ENCODE measurements at regions not wholly inside any gene's neighbourhood (a gene's known extent, or its start where the extent isn't known, plus 50 kb on each side); places are given as distances from the start of the nearest gene placed in this dataset.

DNA sequence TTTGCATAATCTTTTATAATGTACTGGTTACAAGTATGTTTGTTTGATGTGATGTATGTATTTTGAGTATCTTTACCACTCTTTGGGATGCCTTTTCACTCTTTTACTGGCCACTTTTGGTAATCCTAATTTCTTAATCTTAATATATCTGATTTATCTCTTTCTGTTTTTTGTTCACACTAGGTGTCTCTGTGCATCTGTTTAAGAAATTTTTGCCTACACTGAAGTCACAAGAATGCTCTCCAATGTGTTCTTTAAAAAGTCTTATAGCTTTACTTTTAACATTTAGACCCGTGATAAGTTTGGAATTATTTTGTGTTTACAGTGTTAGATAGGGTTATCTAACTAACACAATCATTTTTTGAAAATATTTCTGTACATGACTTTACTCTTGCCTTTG lies 659.1 kb downstream of the SI start:
- TF ChIP-seq REST (IDR thresholded peaks at IDR 0.05; ENCODE audit: low read depth) (no peak), NFIC (IDR thresholded peaks at IDR 0.05) (no peak), CREB1 (IDR thresholded peaks at IDR 0.05; ENCODE audit: low read depth) (no peak), EGR1 (IDR thresholded peaks at IDR 0.05) (no peak), TEAD4 (IDR thresholded peaks at IDR 0.05) (no peak), TCF12 (IDR thresholded peaks at IDR 0.05; ENCODE audit: low read depth) (no peak), RAD21 (IDR thresholded peaks at IDR 0.05; ENCODE audit: low read depth) (no peak), EP300 (IDR thresholded peaks at IDR 0.05; ENCODE audit: borderline replicate concordance) (no peak), TAF1 (IDR thresholded peaks at IDR 0.05; ENCODE audit: low read depth) (no peak), USF1 (IDR thresholded peaks at IDR 0.05) (no peak), ZBTB7A (IDR thresholded peaks at IDR 0.05; ENCODE audit: low read depth) (no peak), FOXM1 (IDR thresholded peaks at IDR 0.05; ENCODE audit: borderline replicate concordance, low read depth) (no peak)
- TF ChIP-seq, protein P1, sequence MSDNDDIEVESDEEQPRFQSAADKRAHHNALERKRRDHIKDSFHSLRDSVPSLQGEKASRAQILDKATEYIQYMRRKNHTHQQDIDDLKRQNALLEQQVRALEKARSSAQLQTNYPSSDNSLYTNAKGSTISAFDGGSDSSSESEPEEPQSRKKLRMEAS (IDR thresholded peaks at IDR 0.05), result no peak

GRCh38 chr3:164418414-164418813 lies 659.9 kb downstream of the SI start:
- TF ChIP-seq USF1 (IDR thresholded peaks at IDR 0.05) (no peak), YY1 (IDR thresholded peaks at IDR 0.05; ENCODE audit: low read depth) (no peak), TEAD4 (IDR thresholded peaks at IDR 0.05) (no peak), CEBPB (IDR thresholded peaks at IDR 0.05) (no peak)
- TF ChIP-seq, protein P1 (IDR thresholded peaks at IDR 0.05), result no peak

DNA sequence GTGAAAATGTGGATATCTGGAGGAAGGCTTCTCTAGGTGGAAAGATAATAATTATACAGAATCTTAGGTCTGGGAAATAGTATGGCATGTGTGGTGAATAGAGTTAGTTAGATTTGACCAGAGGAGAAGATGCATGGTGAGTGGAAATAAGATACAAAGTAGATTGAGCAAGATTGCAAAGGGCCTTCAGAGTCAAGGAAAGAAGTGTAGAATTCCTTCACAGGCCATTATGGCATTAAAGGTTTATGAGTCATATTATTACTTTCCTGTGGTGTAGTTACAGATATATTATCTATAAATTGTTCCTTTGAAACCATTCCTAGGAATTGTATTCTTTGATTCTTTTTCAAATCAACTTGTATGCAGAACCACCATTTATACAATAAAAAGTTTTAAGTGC lies 660.3 kb downstream of the SI start:
- TF ChIP-seq REST (IDR thresholded peaks at IDR 0.05; ENCODE audit: low read depth) (no peak), CREB1 (IDR thresholded peaks at IDR 0.05; ENCODE audit: low read depth) (no peak), RAD21 (IDR thresholded peaks at IDR 0.05; ENCODE audit: low read depth) (no peak), FOXM1 (IDR thresholded peaks at IDR 0.05; ENCODE audit: borderline replicate concordance, low read depth) (no peak), TCF12 (IDR thresholded peaks at IDR 0.05; ENCODE audit: low read depth) (no peak), TAF1 (IDR thresholded peaks at IDR 0.05; ENCODE audit: low read depth) (no peak), TEAD4 (IDR thresholded peaks at IDR 0.05) (no peak), EP300 (IDR thresholded peaks at IDR 0.05; ENCODE audit: borderline replicate concordance) (no peak), EGR1 (IDR thresholded peaks at IDR 0.05) (no peak), NFIC (IDR thresholded peaks at IDR 0.05) (no peak), YY1 (IDR thresholded peaks at IDR 0.05; ENCODE audit: low read depth) (no peak), CEBPB (IDR thresholded peaks at IDR 0.05) (no peak), USF1 (IDR thresholded peaks at IDR 0.05) (no peak), ZBTB7A (IDR thresholded peaks at IDR 0.05; ENCODE audit: low read depth) (no peak)
- TF ChIP-seq, protein P1 (IDR thresholded peaks at IDR 0.05), result no peak

- TF ChIP-seq EGR1 (IDR thresholded peaks at IDR 0.05) (no peak), YY1 (IDR thresholded peaks at IDR 0.05; ENCODE audit: low read depth) (no peak), TAF1 (IDR thresholded peaks at IDR 0.05; ENCODE audit: low read depth) (no peak), CREB1 (IDR thresholded peaks at IDR 0.05; ENCODE audit: low read depth) (no peak), ZBTB7A (IDR thresholded peaks at IDR 0.05; ENCODE audit: low read depth) (no peak), NFIC (IDR thresholded peaks at IDR 0.05) (no peak), USF1 (IDR thresholded peaks at IDR 0.05) (no peak), CEBPB (IDR thresholded peaks at IDR 0.05) (no peak), EP300 (IDR thresholded peaks at IDR 0.05; ENCODE audit: borderline replicate concordance) (no peak), FOXM1 (IDR thresholded peaks at IDR 0.05; ENCODE audit: borderline replicate concordance, low read depth) (no peak), TCF12 (IDR thresholded peaks at IDR 0.05; ENCODE audit: low read depth) (no peak), REST (IDR thresholded peaks at IDR 0.05; ENCODE audit: low read depth) (no peak), TEAD4 (IDR thresholded peaks at IDR 0.05) (no peak), RAD21 (IDR thresholded peaks at IDR 0.05; ENCODE audit: low read depth) (no peak)
- TF ChIP-seq, protein P1 (IDR thresholded peaks at IDR 0.05), result no peak
Observed at GRCh38 chr3:164416491-164417222, 661.6 kb downstream of the SI start.
